ENCODE measurements at regions not wholly inside any gene's neighbourhood (a gene's known extent, or its start where the extent isn't known, plus 50 kb on each side); places are given as distances from the start of the nearest gene placed in this dataset.

DNA sequence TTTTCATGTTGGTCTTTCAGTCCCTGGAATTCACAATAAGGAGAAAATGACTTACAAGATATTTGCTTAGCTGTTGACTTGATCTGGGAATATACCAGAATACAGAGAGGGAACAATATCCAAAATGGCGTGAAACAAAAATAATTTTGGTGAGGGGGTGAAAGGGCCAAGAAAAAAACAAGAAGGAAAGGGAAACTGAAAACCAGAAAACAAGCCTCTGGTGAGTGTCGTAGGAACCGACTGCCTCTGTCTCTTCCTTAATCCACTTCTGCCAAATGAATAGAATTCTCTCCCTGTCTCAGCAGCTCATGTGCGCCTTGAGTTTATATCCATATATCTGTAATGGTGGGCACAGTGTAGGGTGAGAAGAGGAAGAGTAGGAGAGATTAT lies 367.6 kb downstream of the ETS1 start:
- no peak for DNase-seq (ENCODE audit: low spot score)

DNA sequence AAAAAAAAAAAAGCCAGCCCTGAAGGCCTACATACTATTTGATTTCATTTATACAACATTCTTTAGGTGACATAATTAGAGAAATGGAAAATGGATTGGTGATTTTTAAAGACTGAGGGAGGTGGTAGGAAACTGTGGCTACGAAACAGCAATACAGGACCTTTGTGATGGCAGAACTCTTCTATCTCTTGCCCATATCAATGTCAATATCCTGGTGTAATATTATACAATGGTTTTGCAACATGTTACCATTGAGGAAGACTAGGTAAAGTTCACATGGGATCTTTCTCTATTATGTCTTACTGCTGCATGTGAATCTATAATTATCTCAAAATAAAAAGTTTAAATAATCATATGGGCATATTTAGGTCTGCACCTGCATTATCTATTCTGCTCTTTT lies 371.2 kb downstream of the ETS1 start:
- DNase-seq (ENCODE audit: low spot score) = no peak

DNA sequence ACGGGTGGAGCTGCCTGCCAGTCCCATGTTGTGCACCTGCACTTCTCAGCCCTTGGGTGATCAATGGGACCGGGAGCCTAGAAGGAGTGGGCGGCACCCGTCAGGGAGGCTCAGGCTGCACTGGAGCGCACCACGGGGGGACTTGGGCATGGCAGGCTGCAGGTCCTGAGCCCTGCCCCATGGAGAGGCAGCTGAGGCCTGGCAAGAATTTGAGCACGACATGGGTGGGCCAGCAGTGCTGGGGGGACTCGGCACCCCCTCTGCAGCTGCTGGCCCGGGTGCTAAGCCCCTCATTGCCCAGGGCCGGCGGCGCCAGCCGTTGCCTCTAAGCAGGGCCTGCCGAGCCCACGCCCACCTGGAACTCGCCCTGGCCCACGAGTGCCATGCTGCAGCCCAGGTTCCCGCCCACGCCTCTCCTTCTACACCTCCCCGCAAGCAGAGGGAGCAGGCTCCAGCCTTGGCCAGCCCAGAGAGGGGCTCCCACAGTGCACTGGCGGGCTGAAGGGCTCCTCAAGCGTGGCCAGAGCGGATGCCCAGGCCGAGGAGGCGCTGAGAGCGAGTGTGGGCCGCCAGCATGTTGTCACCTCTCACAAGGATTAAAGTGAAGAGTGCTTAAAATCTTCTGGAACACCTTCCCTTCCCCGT lies 372.0 kb downstream of the ETS1 start:
- DNase-seq (ENCODE audit: low spot score) = no peak

DNA sequence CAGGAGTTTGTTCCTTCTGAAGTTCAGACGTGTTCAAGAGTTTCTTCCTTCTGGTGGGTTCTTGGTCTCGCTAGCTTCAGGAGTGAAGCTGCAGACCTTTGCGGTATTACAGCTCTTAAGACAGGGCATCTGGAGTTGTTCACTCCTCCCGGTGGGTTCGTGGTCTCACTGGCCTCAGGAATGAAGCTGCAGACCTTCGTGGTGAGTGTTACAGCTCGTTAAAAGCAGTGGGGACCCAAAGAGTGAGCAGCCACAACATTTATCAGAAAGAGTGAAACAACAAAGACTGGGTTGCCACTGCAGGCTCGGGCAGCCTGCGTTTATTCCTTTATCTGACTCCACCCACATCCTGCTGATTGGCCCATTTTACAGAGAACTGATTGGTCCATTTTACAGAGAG lies 373.1 kb downstream of the ETS1 start:
- DNase-seq (ENCODE audit: low spot score) = no peak

DNA sequence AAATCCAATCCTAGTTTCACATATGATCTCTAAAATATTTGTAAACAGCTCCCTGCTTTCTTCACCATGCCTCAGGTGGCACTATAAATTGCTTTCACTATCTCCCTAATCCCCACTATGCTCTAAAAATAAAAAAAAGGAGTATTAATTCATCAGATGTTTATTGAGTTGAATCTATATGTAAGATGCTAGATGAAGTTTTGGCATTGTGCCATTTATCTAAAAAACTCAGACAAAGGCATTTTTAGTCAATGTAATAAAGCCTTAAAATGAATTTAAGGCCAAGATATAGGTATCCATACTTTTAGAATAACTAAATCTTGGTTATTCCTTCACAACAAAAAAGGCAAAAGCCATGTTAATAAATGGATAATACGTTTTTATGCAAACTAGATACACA lies 373.9 kb downstream of the ETS1 start:
- no peak for DNase-seq (ENCODE audit: low spot score)

DNA sequence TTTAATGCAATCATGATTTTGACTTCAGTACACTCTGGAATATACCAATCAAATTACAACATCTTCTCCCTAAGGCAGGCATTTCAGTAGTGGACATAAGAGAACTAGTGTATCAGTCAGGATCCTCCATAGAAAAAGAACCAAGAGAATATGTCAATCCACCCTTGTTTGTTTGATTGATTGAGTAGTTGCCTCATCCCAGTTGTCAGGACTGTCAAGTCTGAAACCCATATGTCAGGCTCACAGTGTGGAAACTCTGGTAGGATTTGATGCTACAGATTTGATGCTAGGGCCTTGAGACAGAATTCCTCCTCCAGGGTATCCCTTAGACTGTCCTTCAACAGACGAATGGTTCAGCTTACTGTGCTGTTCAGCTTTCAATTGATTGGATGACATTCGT lies 375.0 kb downstream of the ETS1 start:
- DNase-seq (ENCODE audit: low spot score) = no peak

DNA sequence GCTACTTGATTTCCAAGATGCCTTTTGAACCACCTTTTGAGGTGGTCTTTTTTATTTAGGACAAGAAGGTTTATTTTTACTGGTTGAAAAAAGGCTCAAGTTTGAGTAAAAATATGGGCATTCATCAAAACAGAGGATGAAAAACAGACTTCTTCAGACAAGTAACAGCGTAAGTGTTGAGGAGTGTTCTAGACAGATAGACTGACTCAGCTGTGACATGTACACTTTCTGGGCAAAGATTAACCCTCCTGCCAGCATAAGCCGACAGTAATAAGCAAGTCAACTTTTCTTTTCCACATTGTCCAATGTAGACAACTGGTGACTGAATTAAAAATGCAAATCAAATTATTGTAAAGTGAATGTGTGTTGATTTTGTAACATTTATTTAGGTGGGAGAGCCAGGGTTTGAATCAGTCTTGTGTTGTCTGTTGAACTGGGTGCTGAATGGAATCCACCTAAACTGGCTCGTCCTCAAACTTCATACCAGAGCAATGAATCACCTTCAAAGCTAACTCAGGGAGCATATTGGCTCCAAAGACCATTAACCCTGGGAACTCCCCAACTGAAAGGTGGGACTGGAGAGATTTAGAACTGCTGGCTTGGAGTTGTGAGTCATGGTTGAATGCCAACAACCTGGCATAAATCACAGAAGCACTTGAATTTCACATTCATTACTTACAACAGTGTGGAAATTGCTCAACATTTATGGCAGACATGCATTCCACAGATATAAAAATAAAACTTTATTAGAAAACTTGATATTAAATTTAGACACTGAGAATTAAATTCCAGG lies 377.0 kb downstream of the ETS1 start:
- no peak for DNase-seq (ENCODE audit: low spot score)

DNA sequence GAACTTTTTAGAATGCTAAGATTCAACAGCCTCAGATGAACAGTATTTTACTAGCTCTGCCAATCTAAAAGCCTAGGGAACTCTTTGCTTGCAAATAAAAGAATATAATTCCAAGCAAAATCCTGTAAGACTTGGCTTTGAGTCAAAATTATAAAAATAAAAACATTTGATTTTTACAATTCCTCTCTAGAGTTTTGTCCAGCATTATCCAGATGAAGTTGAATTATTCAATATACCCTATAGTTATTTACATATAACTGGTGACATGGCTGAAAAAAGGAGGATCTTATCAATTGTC lies 378.3 kb downstream of the ETS1 start:
- DNase-seq (ENCODE audit: low spot score) = no peak

DNA sequence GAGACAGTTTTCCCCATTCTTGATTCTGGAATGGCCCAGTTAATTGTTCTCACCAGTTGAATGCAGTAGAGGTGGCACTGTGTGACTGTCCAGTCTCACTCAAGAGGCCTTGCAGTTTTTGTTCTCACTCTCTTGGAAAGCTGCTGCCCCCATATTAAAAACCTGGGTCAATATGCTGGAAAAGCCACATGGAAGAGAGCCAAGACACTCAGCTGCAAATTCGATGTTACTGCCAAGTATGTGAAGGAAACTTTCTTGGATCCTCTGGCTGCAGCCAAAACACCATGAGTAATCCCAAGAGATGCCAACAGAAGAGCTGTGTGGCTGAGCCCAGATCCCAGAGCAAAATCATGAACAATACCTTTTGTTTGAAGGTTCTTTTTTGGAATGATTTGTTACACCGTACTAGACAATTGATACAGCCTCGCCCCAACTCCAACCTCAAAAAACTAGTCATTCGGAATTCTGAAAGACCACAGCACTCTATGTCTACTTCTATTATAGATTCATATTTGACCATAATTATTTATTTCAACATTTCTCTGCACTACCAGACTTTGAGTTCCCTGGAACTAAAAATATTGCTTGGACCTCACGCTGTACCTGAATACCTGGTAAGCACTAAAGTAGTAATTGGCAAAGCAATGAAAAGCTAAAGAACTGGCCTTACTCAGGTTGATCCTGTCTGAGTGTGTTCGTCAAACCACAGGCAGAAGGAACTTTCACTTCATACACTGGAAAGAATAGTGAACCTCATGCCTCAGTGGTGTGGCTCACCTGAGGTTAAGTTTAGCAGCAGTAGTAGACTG lies 378.8 kb downstream of the ETS1 start:
- DNase-seq (ENCODE audit: low spot score) = no peak

DNA sequence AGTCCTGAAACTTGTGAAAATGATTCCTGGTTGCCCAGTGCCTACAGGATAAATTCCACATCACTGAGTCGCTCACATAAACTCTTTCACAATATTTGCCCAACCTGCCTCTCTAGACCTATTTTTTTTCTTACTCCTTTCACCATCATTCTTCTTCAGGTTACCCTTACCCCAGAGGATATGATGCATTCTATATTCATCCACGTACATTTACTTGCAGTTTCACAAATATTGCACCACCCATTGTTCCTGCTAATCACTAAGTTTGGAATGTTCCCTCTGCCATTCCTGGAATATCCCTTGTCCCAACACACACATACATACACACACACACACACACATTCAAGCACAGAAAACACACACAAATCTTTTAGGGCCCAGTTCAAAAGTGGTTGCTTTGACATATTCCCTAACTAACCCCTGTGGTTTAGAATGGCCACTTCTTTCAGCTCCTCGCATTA lies 379.5 kb downstream of the ETS1 start:
- no peak for DNase-seq (ENCODE audit: low spot score)

DNA sequence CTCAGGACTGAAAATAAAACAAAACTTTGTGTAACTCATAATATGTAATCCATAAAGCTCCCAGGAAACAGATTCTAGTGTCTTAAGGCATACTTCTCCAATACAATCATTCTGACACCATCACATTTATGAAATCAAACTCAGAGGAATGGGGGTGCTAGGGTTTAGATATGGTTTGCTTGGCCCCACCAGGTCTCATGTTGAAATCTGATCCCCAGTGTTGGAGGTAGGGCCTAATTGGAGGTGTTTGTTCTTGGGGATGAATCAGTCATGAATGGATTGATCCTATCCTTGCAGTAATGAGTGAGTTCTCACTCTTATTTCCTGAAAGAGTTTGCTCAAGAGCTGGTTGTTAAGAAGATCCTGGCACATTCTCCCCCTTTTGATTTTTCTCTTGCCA lies 380.9 kb downstream of the ETS1 start:
- DNase-seq (ENCODE audit: low spot score) = no peak

DNA sequence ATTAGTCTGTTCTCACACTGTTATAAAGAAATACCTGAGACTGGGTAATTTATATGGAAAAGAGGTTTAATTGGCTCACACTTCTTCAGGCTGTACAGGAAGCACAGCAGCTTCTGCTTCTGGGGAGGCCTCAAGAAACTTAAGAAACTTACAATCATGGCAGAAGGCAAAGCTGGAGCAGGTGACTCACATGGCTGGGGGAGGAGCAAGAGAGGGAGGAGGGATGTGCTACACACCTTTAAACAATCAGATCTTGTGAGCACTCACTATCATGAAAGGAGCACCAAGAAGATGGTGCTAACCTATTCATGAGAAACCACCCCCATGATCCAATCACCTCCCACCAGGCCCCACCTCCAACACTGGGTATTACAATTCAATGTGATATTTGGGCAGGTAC lies 381.6 kb downstream of the ETS1 start:
- no peak for DNase-seq (ENCODE audit: low spot score)

DNA sequence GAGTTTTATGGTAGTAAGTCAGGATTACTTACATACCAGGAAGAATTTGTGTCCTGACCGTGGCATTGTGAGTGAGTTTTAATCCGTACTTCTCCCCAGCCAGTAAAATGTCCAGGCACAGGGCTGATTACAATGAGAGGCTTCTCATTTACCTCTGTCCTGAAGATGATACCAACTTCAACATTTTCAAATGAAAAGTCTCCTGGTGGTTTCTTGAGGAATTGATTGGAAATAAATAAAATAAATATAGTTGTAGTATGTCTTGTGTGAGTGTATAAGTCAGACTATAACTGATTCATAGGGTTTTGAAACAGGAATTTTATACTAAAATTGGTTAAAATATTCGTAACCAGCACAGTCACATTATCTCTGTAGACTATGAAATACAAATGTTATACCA lies 382.5 kb downstream of the ETS1 start:
- no peak for DNase-seq (ENCODE audit: low spot score)

DNA sequence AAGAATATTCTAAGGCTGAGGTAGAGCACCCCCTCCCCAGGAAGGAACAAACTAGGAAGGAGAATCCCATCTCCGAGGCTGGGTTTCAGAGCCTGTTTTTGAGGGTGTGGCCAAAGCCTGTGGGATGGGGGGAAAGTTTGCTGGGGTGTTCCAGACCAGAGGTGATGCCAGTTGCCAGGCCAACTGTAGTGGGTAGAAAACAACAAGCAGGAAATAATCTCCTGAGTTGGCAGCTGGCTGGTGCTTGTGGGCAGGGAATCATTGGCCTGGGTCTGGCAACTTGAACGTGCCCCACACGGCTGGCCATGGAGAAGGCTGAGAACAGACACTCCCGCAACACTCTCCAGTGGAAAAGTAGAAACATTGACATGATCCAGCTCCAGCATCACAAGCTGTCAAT lies 385.6 kb downstream of the ETS1 start:
- no peak for DNase-seq (ENCODE audit: low spot score)

DNA sequence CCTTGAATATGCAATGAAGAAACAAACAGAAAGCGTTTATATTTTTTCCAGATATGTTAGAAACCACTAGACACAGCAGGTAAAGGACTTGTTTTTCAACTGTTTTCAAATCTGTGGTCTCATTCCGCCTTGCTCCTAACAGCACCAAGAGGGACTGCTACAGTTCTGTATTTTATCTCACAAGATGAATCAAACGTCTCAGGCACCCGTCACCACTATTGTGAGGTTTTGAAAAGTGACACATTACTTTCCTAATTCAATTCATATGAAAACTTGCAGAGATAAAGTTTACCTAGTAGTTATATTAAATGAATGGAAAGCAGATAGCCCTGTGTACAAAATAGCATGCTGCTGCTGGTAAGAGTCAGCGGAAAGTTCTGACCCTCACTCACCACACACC lies 386.3 kb downstream of the ETS1 start:
- DNase-seq (ENCODE audit: low spot score) = no peak

DNA sequence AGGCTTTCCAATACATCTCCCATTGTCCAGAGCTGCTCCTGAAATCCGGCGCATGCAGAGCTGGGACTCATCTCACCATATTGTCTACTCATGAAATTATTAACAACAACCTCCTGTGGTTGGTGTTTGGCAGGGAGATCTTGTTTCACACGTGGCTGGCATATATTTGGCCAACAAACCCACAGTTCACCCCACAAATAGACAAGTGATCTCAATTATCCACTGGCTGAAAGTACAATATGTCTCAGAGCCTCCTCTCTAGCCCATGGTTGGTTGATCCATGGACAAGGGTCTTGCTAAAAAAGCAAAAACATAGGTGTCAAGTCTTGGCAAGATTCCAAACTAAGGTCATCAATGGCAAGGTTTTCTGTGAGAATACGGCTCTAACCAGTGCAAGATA lies 386.9 kb downstream of the ETS1 start:
- DNase-seq (ENCODE audit: low spot score) = no peak

DNA sequence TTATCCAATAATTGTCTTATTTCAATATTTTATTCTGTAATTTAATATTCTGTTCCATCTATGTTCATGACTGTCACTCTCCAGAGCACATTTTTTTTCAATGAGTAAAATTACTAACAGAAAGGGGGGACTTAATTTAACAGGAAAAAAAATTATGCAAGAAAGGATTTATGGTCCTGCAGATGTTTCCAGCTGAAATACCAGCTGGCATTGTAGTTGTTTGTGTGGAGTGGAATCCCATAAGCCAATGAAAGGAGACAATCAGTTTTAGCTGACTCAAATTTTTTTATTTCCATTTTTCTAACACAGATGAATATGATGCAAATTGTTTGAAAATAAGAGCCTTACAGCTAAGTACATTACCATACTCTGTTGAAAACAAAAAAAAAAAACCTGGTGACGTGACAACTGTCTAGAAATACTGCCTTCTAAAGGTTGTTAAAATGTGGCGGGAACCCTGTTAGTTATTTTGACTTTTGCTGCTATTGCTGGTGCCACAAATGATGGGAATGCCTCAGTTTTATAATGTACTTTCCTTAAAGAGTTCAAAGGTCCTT lies 389.1 kb downstream of the ETS1 start:
- no peak for DNase-seq (ENCODE audit: low spot score)

DNA sequence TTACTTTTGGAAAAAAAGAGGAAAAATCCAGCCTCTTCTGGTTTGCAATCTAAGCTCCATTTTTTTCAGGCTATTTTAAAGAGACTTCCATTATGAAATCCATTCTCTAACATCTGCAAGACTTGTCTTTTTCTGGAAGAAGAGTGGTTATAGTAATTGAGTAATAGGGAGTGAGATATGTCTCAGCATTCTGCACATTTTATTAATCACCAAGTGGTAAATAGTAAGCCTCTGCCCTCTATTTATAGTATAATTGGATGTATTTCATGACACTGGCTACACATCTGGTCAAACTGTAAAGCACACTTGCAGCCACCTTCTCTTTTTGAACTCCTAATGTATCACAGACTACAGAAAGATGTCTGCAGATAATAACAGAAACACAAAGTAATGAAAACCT lies 391.1 kb downstream of the ETS1 start:
- DNase-seq (ENCODE audit: low spot score) = no peak

DNA sequence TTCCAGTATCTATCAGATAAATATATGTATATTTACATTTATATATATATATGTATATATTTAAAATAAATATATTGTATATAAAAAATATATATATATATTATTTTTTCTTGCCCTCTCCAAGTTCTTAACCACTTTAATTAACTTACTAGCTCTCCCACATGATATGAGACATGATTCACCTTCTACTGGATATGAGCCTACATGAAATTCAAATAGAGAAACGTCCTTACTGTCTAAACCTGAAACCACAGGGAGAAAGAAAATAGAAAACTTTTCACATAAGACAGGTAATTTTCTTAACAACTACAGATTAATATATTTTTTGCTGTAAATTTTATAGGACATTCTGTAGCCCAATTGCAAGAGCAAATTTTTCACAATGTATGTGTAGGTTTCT lies 391.6 kb downstream of the ETS1 start:
- no peak for DNase-seq (ENCODE audit: low spot score)

DNA sequence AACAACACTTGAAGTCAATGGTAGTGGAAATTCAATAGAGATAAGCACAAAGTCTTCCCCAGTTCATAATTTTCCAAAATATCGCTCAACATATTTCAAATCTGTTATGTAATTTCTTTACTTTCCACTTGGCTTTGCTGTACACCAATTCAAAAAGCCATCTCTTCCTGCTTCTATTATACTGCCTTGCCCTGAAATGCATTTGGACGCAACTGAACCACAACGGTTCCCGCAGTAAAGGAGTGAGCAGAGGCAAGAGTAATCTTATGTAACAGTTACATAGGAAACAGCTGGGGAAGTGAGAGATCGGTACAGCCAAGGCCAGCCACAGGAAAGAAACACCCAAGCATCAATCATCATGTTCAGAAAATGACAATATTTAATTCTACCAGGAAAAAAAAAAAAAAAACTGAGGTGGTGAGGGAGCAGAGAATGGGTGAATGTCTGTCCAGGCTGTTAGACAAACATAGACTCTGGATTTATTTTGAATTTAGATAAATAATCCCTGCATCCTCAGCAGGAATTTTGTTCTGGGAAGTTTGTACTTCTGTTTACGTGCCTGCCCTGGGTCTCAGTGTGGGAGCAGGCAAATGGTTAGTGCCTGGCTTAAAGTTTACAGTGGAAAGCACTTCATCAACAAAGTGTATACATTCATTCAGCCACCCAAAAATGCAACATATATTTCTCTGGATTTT lies 392.2 kb downstream of the ETS1 start:
- peak; percentile 66 for DNase-seq (ENCODE audit: low spot score)

DNA sequence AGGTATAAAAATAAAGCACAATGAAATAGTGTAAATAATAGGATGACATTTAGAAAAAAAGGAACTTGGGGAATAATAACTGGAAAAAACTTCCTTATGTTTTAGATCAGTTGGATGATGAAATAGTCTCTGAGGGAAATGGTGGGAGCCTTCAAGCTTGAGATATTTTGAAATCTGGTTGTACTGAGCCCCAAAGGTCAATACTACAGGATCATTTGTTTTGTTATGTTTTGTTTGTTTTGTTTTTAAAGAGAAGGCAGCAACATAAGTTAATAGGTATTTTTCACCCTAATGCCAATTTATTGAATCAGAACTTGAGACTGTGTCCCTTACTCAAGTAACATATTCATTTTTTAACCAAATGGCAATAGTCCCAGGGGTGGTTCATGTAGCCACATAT lies 393.1 kb downstream of the ETS1 start:
- DNase-seq (ENCODE audit: low spot score) = no peak

DNA sequence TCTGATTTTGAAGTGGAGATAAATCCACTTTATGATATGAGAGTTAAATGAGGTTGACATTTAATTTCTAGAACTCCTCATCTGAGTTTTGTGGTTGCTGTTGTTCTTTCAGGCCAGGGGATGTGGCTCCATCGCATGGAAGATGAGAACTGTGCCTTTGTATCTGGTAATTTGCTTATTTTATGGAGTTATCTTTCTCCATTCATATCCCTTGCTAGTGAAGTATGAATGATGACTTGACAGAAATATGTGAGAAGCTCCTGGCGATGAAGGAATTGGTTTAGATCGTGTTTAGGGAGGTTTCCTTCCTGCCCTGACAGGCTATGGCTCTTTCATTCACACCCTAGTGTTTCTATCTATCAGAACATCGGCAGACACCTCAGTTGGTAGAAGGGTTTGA lies 393.7 kb downstream of the ETS1 start:
- DNase-seq (ENCODE audit: low spot score) = no peak

Measured in CD4-positive, alpha-beta T cell treated with Interleukin-6 at 100 ng/mL for 8 hours (primary cell).